HCT116 (cell line): ENCODE measurements at regions not wholly inside any gene's neighbourhood (a gene's known extent, or its start where the extent isn't known, plus 50 kb on each side); places are given as distances from the start of the nearest gene placed in this dataset.

ENCODE experiments used
- ATAC-seq: fragments of 200-7000 bp; cut with Tn5 transposase; 2 replicates; pipeline ENCODE4 v1.9.1; 2020; ENCODE audit warnings: mild to moderate bottlenecking, moderate library complexity
- BruUV-seq: library from RNA; stranded (reverse); fragments of 400-500 nt; replicated peaks from 2 replicates; lab custom pipeline; 2021; lab: Mats Ljungman, UMichigan
- CTCF ChIA-PET: fragments of 300-600 bp; sonication (Branson Sonifier 250); formaldehyde crosslinking; loops from one replicate; lab custom pipeline; 2021; ENCODE audit warnings: antibody characterized with exemption; lab: Charles Lee
- POLR2A ChIA-PET: fragments of 300-600, 350-600 bp; sonication (Branson Sonifier 250); formaldehyde crosslinking; loops from one replicate; lab custom pipeline; 2021; ENCODE audit warnings: antibody characterized with exemption; lab: Charles Lee
- RAD21 ChIA-PET, 2 experiments: fragments of 300-600 bp; sonication (Branson Sonifier 250); formaldehyde crosslinking; loops; one replicate each; lab custom pipeline; 2023; ENCODE audit warnings: low total read pairs in 2 of 2; ENCODE audit not compliant: uncharacterized antibody in 2 of 2, unreplicated experiment in 2 of 2, low non-redundant PET in 1 of 2; lab: Charles Lee
- DNase-seq: peaks from one replicate; pipeline ENCODE4 v3.0.0-alpha.2; 2010; ENCODE audit warnings: low read depth, low spot score
- H2AFZ ChIP-seq: fragments of 200-600 bp; shearing (Covaris generic), sonication (generic); 2 replicates; pipeline ENCODE4 v1.6.1; 2017; ENCODE audit warnings: low read depth, mixed run types, mixed read lengths, antibody characterized with exemption, low read length; ENCODE audit not compliant: poor library complexity, severe bottlenecking
- H3K27ac ChIP-seq: 2 replicates; pipeline ENCODE4 v1.5.1; 2012; ENCODE audit warnings: low read depth, low read length
- H3K27me3 ChIP-seq: fragments of 200-600 bp; sonication (generic); 2 replicates; pipeline ENCODE4 v1.6.1; 2016; ENCODE audit warnings: mixed run types, low read length, mixed read lengths; ENCODE audit not compliant: insufficient read depth
- H3K36me3 ChIP-seq, 2 experiments: fragments of 200-500 bp in 1 of 2; fragments of 200-600 bp in 1 of 2; sonication (Bioruptor generic) in 1 of 2; sonication (generic) in 1 of 2; 2 replicates each; pipeline versions ENCODE4 v1.5.1 to v1.6.1; 2014 to 2016; ENCODE audit warnings: low read length in 2 of 2, inconsistent platforms in 1 of 2, mixed read lengths in 1 of 2, mixed run types in 1 of 2; ENCODE audit not compliant: insufficient read depth in 2 of 2, control insufficient read depth in 1 of 2
- H3K4me1 ChIP-seq, 2 experiments: fragments of 200-600 bp in 1 of 2; sonication (generic) in 1 of 2; 2 replicates each; pipeline versions ENCODE4 v1.5.1 to v1.6.1; 2012 to 2017; ENCODE audit warnings: low read length in 2 of 2, inconsistent platforms in 1 of 2, mild to moderate bottlenecking in 1 of 2, mixed read lengths in 1 of 2, mixed run types in 1 of 2, moderate library complexity in 1 of 2; ENCODE audit not compliant: insufficient read depth in 2 of 2, control insufficient read depth in 1 of 2
- H3K4me2 ChIP-seq: fragments of 200-600 bp; sonication (generic); 2 replicates; pipeline ENCODE4 v1.6.1; 2017; ENCODE audit warnings: mixed run types, low read length, mixed read lengths
- H3K4me3 ChIP-seq, 2 experiments: fragments of 200-600 bp in 1 of 2; sonication (generic) in 1 of 2; replicated peaks in 1 of 2; 2 replicates each; pipeline ENCODE4 v1.5.1; 2011 to 2016; ENCODE audit warnings: low read length in 2 of 2, control low read depth in 1 of 2, low read depth in 1 of 2, mild to moderate bottlenecking in 1 of 2, mixed read lengths in 1 of 2, mixed run types in 1 of 2
- H3K79me2 ChIP-seq: fragments of 200-600 bp; sonication (generic); 2 replicates; pipeline ENCODE4 v1.6.1; 2017; ENCODE audit warnings: mild to moderate bottlenecking, mixed run types, low read length, moderate library complexity, mixed read lengths; ENCODE audit not compliant: insufficient read depth
- H3K9ac ChIP-seq: fragments of 200-600 bp; sonication (generic); 2 replicates; pipeline ENCODE4 v1.6.1; 2016; ENCODE audit warnings: low read length, mixed read lengths
- H3K9me2 ChIP-seq: fragments of 200-600 bp; sonication (generic), shearing (Covaris generic); 2 replicates; pipeline ENCODE4 v1.6.1; 2017; ENCODE audit warnings: mixed run types, mild to moderate bottlenecking, moderate library complexity; ENCODE audit not compliant: insufficient read depth
- H3K9me3 ChIP-seq, 2 experiments: fragments of 200-500 bp in 1 of 2; fragments of 200-600 bp in 1 of 2; sonication (Bioruptor generic) in 1 of 2; sonication (generic) in 1 of 2; 2 replicates each; pipeline ENCODE4 v1.6.1; 2014 to 2017; ENCODE audit warnings: low read length in 2 of 2, mixed read lengths in 2 of 2, inconsistent platforms in 1 of 2, low read depth in 1 of 2, mild to moderate bottlenecking in 1 of 2, mixed run types in 1 of 2, moderate library complexity in 1 of 2; ENCODE audit not compliant: control insufficient read depth in 1 of 2, insufficient read depth in 1 of 2
- H4K20me1 ChIP-seq: fragments of 200-600 bp; sonication (generic), shearing (Covaris generic); 2 replicates; pipeline ENCODE4 v1.6.1; 2017; ENCODE audit warnings: mixed run types, mild to moderate bottlenecking, moderate library complexity; ENCODE audit not compliant: insufficient read depth
- CEBPB ChIP-seq: IDR thresholded peaks from 2 replicates; pipeline ENCODE4 v1.6.1; 2012; ENCODE audit warnings: low read depth
- EGR1 ChIP-seq: IDR thresholded peaks from 2 replicates; pipeline ENCODE4 v1.6.1; 2012; ENCODE audit warnings: low read depth
- POLR2A ChIP-seq: IDR thresholded peaks from 2 replicates; pipeline ENCODE4 v1.7.0; 2011; ENCODE audit warnings: borderline replicate concordance; ENCODE audit not compliant: insufficient read depth, insufficient read length; ENCODE audit errors: extremely low read depth
- RAD21 ChIP-seq: IDR thresholded peaks from 2 replicates; pipeline ENCODE4 v1.6.1; 2012; ENCODE audit warnings: low read depth, mild to moderate bottlenecking
- REST ChIP-seq: IDR thresholded peaks from 2 replicates; pipeline ENCODE4 v1.6.1; 2012; ENCODE audit warnings: low read depth
- SIN3A ChIP-seq: IDR thresholded peaks from 2 replicates; pipeline ENCODE4 v1.6.1; 2012; ENCODE audit warnings: low read depth
- SP1 ChIP-seq: IDR thresholded peaks from 2 replicates; pipeline ENCODE4 v1.6.1; 2012; ENCODE audit warnings: low read depth
- ZFX ChIP-seq: fragments of 450-650 bp; IDR thresholded peaks from 2 replicates; pipeline ENCODE4 v1.6.1; 2017
- ZNF274 ChIP-seq: fragments of 200-500 bp; sonication (Bioruptor generic); IDR thresholded peaks from 2 replicates; pipeline ENCODE4 v1.6.1; 2014; ENCODE audit warnings: mild to moderate bottlenecking, low read depth, low read length, inconsistent platforms
- intact Hi-C: fragments of 100-400 bp; cut with micrococcal nuclease; formaldehyde crosslinking; loops from 2 replicates; pipeline ENCODE4 v1.10.0; 2022
- TF ChIP-seq, protein P1 (sequence below): IDR thresholded peaks from 2 replicates; pipeline ENCODE4 v1.6.1; 2012
- TF ChIP-seq, protein P2 (sequence below), 3 experiments: fragments of 200-600 bp in 1 of 3; sonication (generic) in 1 of 3; IDR thresholded peaks in 2 of 3; conservative IDR thresholded peaks in 1 of 3; 2 replicates each; pipeline ENCODE4 v1.5.1; 2012 to 2017; ENCODE audit warnings: low read depth in 2 of 3, low read length in 2 of 3, antibody characterized with exemption in 1 of 3, borderline replicate concordance in 1 of 3, control low read depth in 1 of 3, mild to moderate bottlenecking in 1 of 3, mixed read lengths in 1 of 3, mixed run types in 1 of 3, moderate library complexity in 1 of 3; ENCODE audit not compliant: insufficient read depth in 1 of 3

GRCh38 chr4:138003248-138003647 is 238.9 kb downstream of the SLC7A11 start:
- no peak for TF ChIP-seq POLR2A
- TF ChIP-seq, protein P1, sequence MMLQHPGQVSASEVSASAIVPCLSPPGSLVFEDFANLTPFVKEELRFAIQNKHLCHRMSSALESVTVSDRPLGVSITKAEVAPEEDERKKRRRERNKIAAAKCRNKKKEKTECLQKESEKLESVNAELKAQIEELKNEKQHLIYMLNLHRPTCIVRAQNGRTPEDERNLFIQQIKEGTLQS, result no peak
- TF ChIP-seq, protein P2, sequence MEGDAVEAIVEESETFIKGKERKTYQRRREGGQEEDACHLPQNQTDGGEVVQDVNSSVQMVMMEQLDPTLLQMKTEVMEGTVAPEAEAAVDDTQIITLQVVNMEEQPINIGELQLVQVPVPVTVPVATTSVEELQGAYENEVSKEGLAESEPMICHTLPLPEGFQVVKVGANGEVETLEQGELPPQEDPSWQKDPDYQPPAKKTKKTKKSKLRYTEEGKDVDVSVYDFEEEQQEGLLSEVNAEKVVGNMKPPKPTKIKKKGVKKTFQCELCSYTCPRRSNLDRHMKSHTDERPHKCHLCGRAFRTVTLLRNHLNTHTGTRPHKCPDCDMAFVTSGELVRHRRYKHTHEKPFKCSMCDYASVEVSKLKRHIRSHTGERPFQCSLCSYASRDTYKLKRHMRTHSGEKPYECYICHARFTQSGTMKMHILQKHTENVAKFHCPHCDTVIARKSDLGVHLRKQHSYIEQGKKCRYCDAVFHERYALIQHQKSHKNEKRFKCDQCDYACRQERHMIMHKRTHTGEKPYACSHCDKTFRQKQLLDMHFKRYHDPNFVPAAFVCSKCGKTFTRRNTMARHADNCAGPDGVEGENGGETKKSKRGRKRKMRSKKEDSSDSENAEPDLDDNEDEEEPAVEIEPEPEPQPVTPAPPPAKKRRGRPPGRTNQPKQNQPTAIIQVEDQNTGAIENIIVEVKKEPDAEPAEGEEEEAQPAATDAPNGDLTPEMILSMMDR (IDR thresholded peaks at IDR 0.05 in 2 of 3, conservative IDR thresholded peaks at IDR 0.05 in 1 of 3; ENCODE audit: borderline replicate concordance in 1 of 3, insufficient read depth in 1 of 3, low read depth in 2 of 3, low read length in 2 of 3), result no peak
- TF ChIP-seq ZNF274, result no peak
- TF ChIP-seq SIN3A, result no peak
- TF ChIP-seq, all 23 proteins: peak for 0
- H3K4me3 ChIP-seq, result no peak overlapping the region
- H3K4me1 ChIP-seq, result no peaks in the 10 kb centered on the region
- no peaks in the 10 kb centered on the region for H3K9me2 ChIP-seq
- H3K79me2 ChIP-seq, result no peaks in the 10 kb centered on the region
- H2AFZ ChIP-seq, result no peak overlapping the region
- no TSS peak for BruUV-seq
- ATAC-seq, result no peak
- ChIA-PET CTCF (no interaction called here), RAD21 (no interaction called here), POLR2A (no interaction called here)
- intact Hi-C loops, result no loop called here
- H3K27ac ChIP-seq, result no peak overlapping the region
- DNase-seq, result no peak
- no peaks in the 10 kb centered on the region for H3K9me3 ChIP-seq
- H3K4me2 ChIP-seq, result no peak overlapping the region
- no peaks in the 10 kb centered on the region for H3K27me3 ChIP-seq
- no peaks in the 10 kb centered on the region for H4K20me1 ChIP-seq
- H3K9ac ChIP-seq, result no peak overlapping the region
- no peaks in the 10 kb centered on the region for H3K36me3 ChIP-seq

GRCh38 chr4:137998666-137999429 is 243.3 kb downstream of the SLC7A11 start:
- no peak overlapping the region for H3K27ac ChIP-seq
- no peaks in the 10 kb centered on the region for H3K27me3 ChIP-seq
- H3K4me1 ChIP-seq, result no peaks in the 10 kb centered on the region
- no peaks in the 10 kb centered on the region for H3K9me2 ChIP-seq
- no peaks in the 10 kb centered on the region for H4K20me1 ChIP-seq
- H3K36me3 ChIP-seq, result no peaks in the 10 kb centered on the region
- no peak for ATAC-seq
- intact Hi-C loops, result no loop called here
- H3K9ac ChIP-seq, result no peak overlapping the region
- no TSS peak for BruUV-seq
- H2AFZ ChIP-seq, result peak overlapping the region; percentile 34
- CTCF ChIA-PET, result no interaction called here
- no peak overlapping the region for H3K4me2 ChIP-seq
- no peak overlapping the region for H3K4me3 ChIP-seq
- RAD21 ChIA-PET, result no interaction called here
- H3K79me2 ChIP-seq, result no peaks in the 10 kb centered on the region
- POLR2A ChIA-PET, result no interaction called here
- DNase-seq, result no peak
- no peaks in the 10 kb centered on the region for H3K9me3 ChIP-seq
- TF ChIP-seq EGR1, result no peak
- TF ChIP-seq RAD21, result no peak
- no peak for TF ChIP-seq ZFX
- TF ChIP-seq CEBPB, result no peak
- no peak for TF ChIP-seq SIN3A
- no peak for TF ChIP-seq REST
- no peak for TF ChIP-seq ZNF274
- no peak for TF ChIP-seq SP1
- TF ChIP-seq, protein P2 (IDR thresholded peaks at IDR 0.05 in 2 of 3, conservative IDR thresholded peaks at IDR 0.05 in 1 of 3; ENCODE audit: borderline replicate concordance in 1 of 3, insufficient read depth in 1 of 3, low read depth in 2 of 3, low read length in 2 of 3), result no peak
